ENCODE measurements at regions not wholly inside any gene's neighbourhood (a gene's known extent, or its start where the extent isn't known, plus 50 kb on each side); places are given as distances from the start of the nearest gene placed in this dataset.
"Not testable (repeated sequence)": the region's sequence is repeated elsewhere in the genome, so short reads cannot be mapped to it uniquely, and the experiment has no call there.

GRCh38 chr18:10100941-10101701, 187.3 kb downstream of the VAPA start:
- 25 to 29% methylated on average over 12 of the region's 12 CpGs for WGBS, 2 donors
- peak in 1 of 9 donors; percentile 9 for TF ChIP-seq CTCF (IDR thresholded peaks at IDR 0.05)
- Histone ChIP-seq H3K36me3 (no peaks in the 10 kb centered on the region), H3K4me3 (no peak overlapping the region), H3K27me3 (no peaks in the 10 kb centered on the region), H3K27ac (no peak overlapping the region), H3K9me3 (peaks cover 0 to 16% (median 0%) of the 10 kb centered on the region in 11 donors), H3K4me1 (peaks cover 0 to 18% (median 11%) of the 10 kb centered on the region in 9 donors)
- intact Hi-C loops (cut with DNase I), result loop anchor here in 1 of 10 donors (5.0 kb wide), 1 partner anchor 346 kb away; no protein-coding TSS in a partner anchor
- ATAC-seq (peak in 6 of 8 donors; percentile 44 to 84 (median 70)), DNase-seq (peak in 1 of 2 donors; percentile 17)

- DNase-seq (no peak), ATAC-seq (no peak)
- WGBS, 2 donors, result 92 to 95% methylated on average over 5 of the region's 5 CpGs
- H3K36me3 ChIP-seq, result no peaks in the 10 kb centered on the region
- TF ChIP-seq CTCF (IDR thresholded peaks at IDR 0.05), result no peak
- no peaks in the 10 kb centered on the region for H3K27me3 ChIP-seq
- peaks cover 0 to 17% (median 0%) of the 10 kb centered on the region in 11 donors for H3K9me3 ChIP-seq
- intact Hi-C loops (cut with DNase I), result loop anchor here in 1 of 10 donors (5.0 kb wide), 1 partner anchor 346 kb away; no protein-coding TSS in a partner anchor
- no peak overlapping the region for H3K27ac ChIP-seq
- peaks cover 0 to 18% (median 11%) of the 10 kb centered on the region in 9 donors for H3K4me1 ChIP-seq
- H3K4me3 ChIP-seq, result no peak overlapping the region
Observed at GRCh38 chr18:10101729-10102128, 187.9 kb downstream of the VAPA start.

GRCh38 chr18:10105118-10105517, 191.3 kb downstream of the VAPA start:
- ATAC-seq; DNase-seq; H3K27me3 ChIP-seq; H3K4me3 ChIP-seq; intact Hi-C loops (cut with DNase I); H3K36me3 ChIP-seq; H3K27ac ChIP-seq: not testable (repeated sequence)
- WGBS, 2 donors, result 45 to 52% methylated on average over 1 of the region's 1 CpG
- peaks cover 0 to 17% (median 0%) of the 10 kb centered on the region in 11 donors for H3K9me3 ChIP-seq
- peaks cover 0 to 18% (median 11%) of the 10 kb centered on the region in 9 donors for H3K4me1 ChIP-seq

GRCh38 chr18:10111191-10111590, 197.4 kb downstream of the VAPA start:
- H3K27ac ChIP-seq, result no peak overlapping the region
- no peak overlapping the region for H3K4me3 ChIP-seq
- WGBS, 2 donors, result 91 to 94% methylated on average over 1 of the region's 1 CpG
- peaks cover 0 to 18% (median 0%) of the 10 kb centered on the region in 9 donors for H3K4me1 ChIP-seq
- H3K9me3 ChIP-seq, result peaks cover 0 to under 1% (median 0%) of the 10 kb centered on the region in 11 donors
- H3K27me3 ChIP-seq, result no peaks in the 10 kb centered on the region
- no peak for TF ChIP-seq CTCF (IDR thresholded peaks at IDR 0.05)
- intact Hi-C loops (cut with DNase I), result no loop called here
- H3K36me3 ChIP-seq, result no peaks in the 10 kb centered on the region
- DNase-seq (no peak), ATAC-seq (no peak)

GRCh38 chr18:10111944-10112343, 198.1 kb downstream of the VAPA start:
- 91 to 94% methylated on average over 10 of the region's 10 CpGs for WGBS, 2 donors
- no peak for TF ChIP-seq CTCF (IDR thresholded peaks at IDR 0.05)
- Histone ChIP-seq H3K9me3 (no peaks in the 10 kb centered on the region), H3K4me1 (peaks cover 0 to 18% (median 0%) of the 10 kb centered on the region in 9 donors), H3K36me3 (no peaks in the 10 kb centered on the region), H3K27ac (no peak overlapping the region), H3K4me3 (no peak overlapping the region), H3K27me3 (no peaks in the 10 kb centered on the region)
- ATAC-seq (no peak), DNase-seq (no peak)
- intact Hi-C loops (cut with DNase I), result no loop called here
